HCEC 1CT (cell line): ENCODE measurements at regions not wholly inside any gene's neighbourhood (a gene's known extent, or its start where the extent isn't known, plus 50 kb on each side); places are given as distances from the start of the nearest gene placed in this dataset.

Source experiments
- DNase-seq: peaks from one replicate; pipeline ENCODE4 v3.0.0-alpha.2; 2017

- no peak for DNase-seq
Observed at GRCh38 chr13:59340151-59340550, 823.6 kb downstream of the DIAPH3 start.

GRCh38 chr13:59340581-59340980 lies 823.1 kb downstream of the DIAPH3 start:
- DNase-seq, result no peak

GRCh38 chr13:59342400-59342799 lies 821.3 kb downstream of the DIAPH3 start:
- no peak for DNase-seq

GRCh38 chr13:59343132-59343531 lies 820.6 kb downstream of the DIAPH3 start:
- no peak for DNase-seq

- DNase-seq, result no peak
Observed at GRCh38 chr13:59343993-59344822, 819.5 kb downstream of the DIAPH3 start.

- no peak for DNase-seq
Observed at GRCh38 chr13:59345311-59345710, 818.4 kb downstream of the DIAPH3 start.

- no peak for DNase-seq
Observed at GRCh38 chr13:59346999-59347723, 816.6 kb downstream of the DIAPH3 start.

- DNase-seq, result no peak
Observed at GRCh38 chr13:59348617-59349016, 815.1 kb downstream of the DIAPH3 start.

- DNase-seq, result no peak
Observed at GRCh38 chr13:59352600-59352999, 811.1 kb downstream of the DIAPH3 start.

GRCh38 chr13:59354665-59355369 lies 808.9 kb downstream of the DIAPH3 start:
- DNase-seq, result no peak

- DNase-seq, result no peak
Observed at GRCh38 chr13:59356607-59357006, 807.1 kb downstream of the DIAPH3 start.

- no peak for DNase-seq
Observed at GRCh38 chr13:59358014-59358413, 805.7 kb downstream of the DIAPH3 start.

- DNase-seq, result no peak
Observed at GRCh38 chr13:59360108-59360507, 803.6 kb downstream of the DIAPH3 start.

- DNase-seq, result no peak
Observed at GRCh38 chr13:59360916-59361315, 802.8 kb downstream of the DIAPH3 start.

GRCh38 chr13:59363313-59363712 lies 800.4 kb downstream of the DIAPH3 start:
- DNase-seq, result no peak

- no peak for DNase-seq
Observed at GRCh38 chr13:59363947-59364346, 799.8 kb downstream of the DIAPH3 start.

- no peak for DNase-seq
Observed at GRCh38 chr13:59364641-59365085, 799.1 kb downstream of the DIAPH3 start.

- no peak for DNase-seq
Observed at GRCh38 chr13:59367467-59367866, 796.3 kb downstream of the DIAPH3 start.

GRCh38 chr13:59367904-59368303 lies 795.8 kb downstream of the DIAPH3 start:
- DNase-seq, result no peak

GRCh38 chr13:59368693-59369092 lies 795.0 kb downstream of the DIAPH3 start:
- DNase-seq, result no peak

GRCh38 chr13:59371229-59371628 lies 792.5 kb downstream of the DIAPH3 start:
- DNase-seq, result no peak

- no peak for DNase-seq
Observed at GRCh38 chr13:59373341-59373740, 790.4 kb downstream of the DIAPH3 start.

- DNase-seq, result no peak
Observed at GRCh38 chr13:59374691-59375090, 789.0 kb downstream of the DIAPH3 start.

- DNase-seq, result no peak
Observed at GRCh38 chr13:59384154-59384553, 779.6 kb downstream of the DIAPH3 start.
